ENCODE measurements at regions not wholly inside any gene's neighbourhood (a gene's known extent, or its start where the extent isn't known, plus 50 kb on each side); places are given as distances from the start of the nearest gene placed in this dataset.
A peak's percentile ranks its signal among the peaks of the same experiment; 100 is the strongest.

GRCh38 chr4:180041576-180041975 is 2201.6 kb upstream of the TENM3 start:
- DNase-seq (ENCODE audit: low read depth), result no peak

GRCh38 chr4:180052629-180053028 is 2190.6 kb upstream of the TENM3 start:
- DNase-seq (ENCODE audit: low read depth), result no peak

- DNase-seq (ENCODE audit: low read depth), result no peak
Observed at GRCh38 chr4:180054291-180054690, 2188.9 kb upstream of the TENM3 start.

GRCh38 chr4:180057299-180057721 is 2185.9 kb upstream of the TENM3 start:
- no peak for DNase-seq (ENCODE audit: low read depth)

GRCh38 chr4:180057891-180058671 is 2185.1 kb upstream of the TENM3 start:
- no peak for DNase-seq (ENCODE audit: low read depth)

DNA sequence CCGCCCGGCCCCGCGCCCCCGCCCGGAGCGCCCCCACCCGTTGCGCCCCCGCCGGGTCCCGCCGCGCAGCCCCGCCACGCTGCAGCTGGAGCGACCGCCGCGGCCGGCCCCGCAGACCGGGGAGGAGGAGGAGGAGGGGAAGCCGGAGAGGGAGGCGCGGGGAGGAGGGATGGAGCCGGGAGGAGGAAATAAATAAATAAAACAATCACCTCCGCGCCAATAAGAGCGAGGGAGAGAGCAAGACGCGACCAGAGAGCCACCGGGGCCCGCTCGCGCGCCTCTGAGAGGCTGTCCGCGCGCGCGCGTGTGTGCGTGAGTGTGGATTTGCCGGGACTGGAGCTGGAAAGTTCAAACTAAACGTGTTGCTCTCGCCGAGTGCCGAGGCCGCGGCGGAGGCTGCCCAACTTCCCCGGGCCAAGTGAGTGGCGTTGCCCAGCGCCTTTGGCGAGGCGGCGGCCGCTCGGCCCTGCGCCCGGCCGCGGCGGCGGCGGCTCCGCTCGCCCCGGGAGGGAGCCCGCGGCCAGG is 2184.4 kb upstream of the TENM3 start:
- DNase-seq (ENCODE audit: low read depth), result peak; percentile 7

- DNase-seq (ENCODE audit: low read depth), result no peak
Observed at GRCh38 chr4:180059216-180059881, 2183.9 kb upstream of the TENM3 start.

GRCh38 chr4:180060159-180060889 is 2182.9 kb upstream of the TENM3 start:
- no peak for DNase-seq (ENCODE audit: low read depth)

DNA sequence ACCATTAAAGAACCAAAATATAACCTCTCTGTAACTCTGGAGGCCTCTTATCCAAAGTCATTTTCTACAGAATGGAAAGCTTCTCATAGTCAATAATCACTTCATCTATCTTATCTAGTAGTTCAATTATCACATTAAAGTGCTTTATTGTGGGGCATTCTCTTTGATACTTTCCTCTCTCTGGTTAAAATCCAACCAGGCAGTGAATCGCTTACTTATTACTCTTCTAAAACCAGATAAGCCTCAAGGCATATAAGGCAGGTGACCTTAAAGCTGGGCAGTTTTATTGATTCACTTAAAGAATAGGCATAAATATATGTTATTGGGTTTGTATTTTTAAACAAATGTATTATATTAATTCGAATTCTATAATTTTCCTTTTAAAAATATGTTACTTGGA is 2162.1 kb upstream of the TENM3 start:
- DNase-seq (ENCODE audit: low read depth), result no peak

DNA sequence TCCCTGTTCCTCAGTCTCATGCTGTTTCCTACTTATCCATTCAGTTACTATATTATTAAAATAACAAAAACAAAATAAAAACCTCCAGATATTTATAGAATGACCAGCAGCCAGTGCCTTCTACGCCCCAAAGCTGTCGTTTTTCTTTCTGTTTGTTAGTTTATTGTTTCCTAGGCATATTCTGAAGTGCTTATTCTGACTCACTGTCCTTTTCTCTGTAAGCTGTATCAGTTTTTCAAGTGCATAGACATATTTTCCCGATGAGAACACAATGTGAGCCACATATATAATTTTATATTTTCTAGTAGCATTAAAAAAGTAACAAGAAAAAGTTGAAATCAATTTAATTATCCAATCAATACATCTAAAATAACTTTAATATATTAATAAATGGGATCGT is 2158.6 kb upstream of the TENM3 start:
- DNase-seq (ENCODE audit: low read depth), result no peak

DNA sequence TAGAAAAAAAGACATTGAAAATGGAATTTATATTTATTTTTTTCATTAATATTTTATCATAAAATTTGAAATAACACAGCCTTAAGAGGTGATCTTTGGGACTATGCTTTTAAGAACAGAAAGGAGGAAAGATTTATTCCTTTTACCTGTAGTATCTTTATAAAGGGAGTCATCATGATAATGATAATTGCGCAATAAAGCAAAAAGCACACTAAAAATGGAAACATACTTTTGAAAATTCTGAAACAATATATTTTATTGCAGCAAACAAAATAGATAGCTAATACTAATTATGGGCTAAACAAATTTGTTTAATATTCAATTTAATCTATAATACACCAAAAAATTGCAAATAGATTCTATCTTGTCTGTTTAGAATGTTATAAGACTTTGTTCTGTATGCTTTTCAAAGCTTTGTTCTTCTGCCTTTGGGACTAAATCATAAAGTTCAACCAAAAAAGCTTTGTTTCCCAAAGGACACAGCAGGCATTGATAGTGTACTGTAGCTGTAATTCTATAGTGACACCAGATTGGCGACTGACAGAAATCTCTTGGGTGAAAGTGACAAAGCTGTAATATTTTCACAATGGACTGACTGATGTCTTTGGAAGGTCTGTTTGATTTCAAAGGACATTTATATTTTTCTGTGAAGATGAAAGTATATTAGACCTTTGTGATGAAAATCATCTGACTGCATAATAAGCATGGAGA is 2156.6 kb upstream of the TENM3 start:
- DNase-seq (ENCODE audit: low read depth), result no peak

GRCh38 chr4:180098586-180098985 is 2144.6 kb upstream of the TENM3 start:
- no peak for DNase-seq (ENCODE audit: low read depth)

DNA sequence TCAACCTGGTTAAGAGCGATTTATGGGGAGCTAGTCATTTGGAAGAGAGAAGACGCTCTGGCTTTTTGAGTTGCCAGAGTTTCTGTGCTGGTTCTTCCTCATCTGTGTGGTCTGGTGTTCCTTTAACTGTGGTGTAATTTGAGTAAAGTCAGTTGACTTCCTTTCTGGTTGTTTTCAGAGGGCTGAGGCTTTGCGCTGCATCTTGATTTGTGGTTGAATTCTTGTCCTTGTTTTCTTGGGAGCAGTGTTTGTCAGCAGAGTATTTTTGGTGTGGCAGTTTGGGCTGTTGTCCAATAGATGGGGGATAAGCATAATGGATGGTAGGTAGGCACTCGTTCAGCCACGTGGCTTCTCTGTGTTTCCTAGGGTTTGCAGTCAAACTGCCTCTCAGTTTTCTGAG is 2143.2 kb upstream of the TENM3 start:
- no peak for DNase-seq (ENCODE audit: low read depth)

GRCh38 chr4:180100433-180101344 is 2142.5 kb upstream of the TENM3 start:
- DNase-seq (ENCODE audit: low read depth), result no peak

DNA sequence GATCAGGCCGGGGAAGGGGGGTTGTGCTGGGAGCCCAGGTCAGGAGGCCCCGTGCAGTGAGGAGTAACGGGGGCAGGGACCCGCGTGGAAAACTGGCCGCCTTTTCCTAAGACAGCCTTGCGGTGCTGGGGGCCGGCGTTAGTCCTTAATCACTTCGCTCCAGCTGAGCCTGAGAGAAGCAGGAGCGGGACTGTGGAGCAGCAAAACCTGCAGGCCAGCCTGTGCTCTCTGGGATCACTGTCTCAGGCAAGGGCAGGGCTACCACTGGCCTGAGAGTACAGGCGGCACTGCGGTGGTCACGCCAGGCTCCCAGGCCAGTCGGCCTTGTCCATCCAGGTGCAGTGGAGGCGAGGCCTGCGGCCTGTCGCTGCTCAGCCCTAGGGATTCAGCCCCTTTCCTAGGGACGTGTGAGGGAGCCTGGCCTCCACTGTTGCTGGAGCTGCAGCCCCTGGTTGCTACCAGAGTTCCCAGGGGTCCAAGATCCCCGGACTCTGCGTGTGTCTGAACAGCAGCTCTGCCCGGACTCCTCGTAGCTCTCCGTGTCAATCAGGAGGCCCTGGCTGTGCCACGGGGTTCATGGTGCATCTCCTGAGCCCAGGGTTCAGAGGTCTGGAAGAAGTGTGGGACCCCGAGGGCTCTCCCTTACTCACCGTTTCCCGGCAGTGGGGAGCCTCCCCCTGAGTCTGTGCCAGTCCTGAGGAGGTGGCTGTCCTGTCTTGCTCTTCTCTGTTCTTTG is 2141.7 kb upstream of the TENM3 start:
- no peak for DNase-seq (ENCODE audit: low read depth)

DNA sequence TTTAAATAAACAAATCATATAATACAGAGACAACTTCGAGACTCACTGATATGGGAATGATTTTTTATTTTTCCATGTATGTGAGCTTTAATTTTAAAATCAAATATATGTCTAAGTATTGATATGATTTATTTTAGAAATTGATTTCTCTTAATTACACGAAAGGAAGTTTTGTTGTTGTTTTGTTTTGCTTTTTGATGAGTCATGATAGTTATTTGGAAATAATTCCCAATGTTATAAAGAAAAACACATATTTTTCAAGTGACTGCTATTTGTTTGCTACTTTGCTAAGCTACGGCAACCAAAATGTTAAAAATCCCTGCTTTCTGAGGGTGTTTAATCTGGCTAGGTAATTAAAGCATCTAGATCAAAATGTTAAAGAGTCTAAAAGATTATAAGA is 2139.4 kb upstream of the TENM3 start:
- no peak for DNase-seq (ENCODE audit: low read depth)

DNA sequence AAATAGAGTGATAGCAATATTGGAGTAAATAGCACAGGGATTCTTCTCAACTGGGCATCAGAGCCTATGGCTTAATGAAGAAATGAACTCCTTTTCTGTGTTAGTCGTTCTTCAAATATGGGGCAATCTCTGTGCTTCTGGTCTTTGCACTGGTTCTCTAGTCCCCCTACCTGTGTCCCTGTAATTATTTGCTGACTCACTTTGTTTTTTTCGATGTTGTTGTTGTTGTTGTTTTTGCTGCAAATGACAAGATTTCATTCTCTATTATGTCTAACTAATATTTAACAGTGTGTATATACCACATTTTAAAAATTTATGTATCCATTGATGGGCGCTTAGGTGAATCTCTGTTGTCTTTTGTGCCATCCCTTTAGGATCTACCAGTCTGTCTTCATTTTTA is 2137.8 kb upstream of the TENM3 start:
- no peak for DNase-seq (ENCODE audit: low read depth)

DNA sequence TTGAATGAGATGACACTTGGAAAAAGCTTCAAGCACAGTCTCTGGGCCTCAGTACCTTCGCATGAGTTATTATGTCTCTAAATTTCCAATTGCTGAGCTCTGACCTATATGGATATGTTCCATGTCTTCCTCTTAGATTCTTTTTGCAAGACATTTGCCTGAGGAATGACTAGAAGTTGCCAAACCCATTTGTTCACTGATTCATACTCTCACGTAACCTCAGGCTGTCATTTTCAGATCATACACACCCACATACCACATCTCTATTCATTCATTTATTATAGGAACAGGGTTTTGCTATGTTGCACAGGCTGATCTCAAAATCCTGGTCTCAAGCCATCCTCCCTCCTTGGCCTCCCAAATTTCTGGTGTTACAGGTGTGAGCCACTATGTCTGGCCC is 2137.1 kb upstream of the TENM3 start:
- no peak for DNase-seq (ENCODE audit: low read depth)

GRCh38 chr4:180106997-180107396 is 2136.2 kb upstream of the TENM3 start:
- no peak for DNase-seq (ENCODE audit: low read depth)

DNA sequence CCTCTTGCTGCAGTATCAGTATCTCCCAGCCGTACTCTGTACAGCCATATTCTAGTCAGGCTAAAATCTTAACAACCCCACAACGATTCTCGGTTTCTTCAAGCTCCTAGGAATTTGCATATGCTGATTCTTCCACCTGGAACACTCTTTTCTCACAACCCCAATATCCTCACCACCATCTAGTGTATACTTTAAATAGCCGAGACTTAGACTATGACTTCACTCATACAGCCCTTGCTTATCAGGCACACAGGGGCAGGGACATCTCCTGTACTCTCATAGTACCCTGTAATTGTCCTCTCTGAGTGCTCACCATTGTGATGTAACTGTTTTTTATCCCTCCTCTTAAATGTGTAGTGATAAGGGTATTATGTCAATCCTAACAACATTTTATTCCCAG is 2126.4 kb upstream of the TENM3 start:
- DNase-seq (ENCODE audit: low read depth), result no peak

Measured in RPMI7951 (cell line).